T-cell (primary cell): ENCODE measurements at regions not wholly inside any gene's neighbourhood (a gene's known extent, or its start where the extent isn't known, plus 50 kb on each side); places are given as distances from the start of the nearest gene placed in this dataset.
"Not testable (repeated sequence)": the region's sequence is repeated elsewhere in the genome, so short reads cannot be mapped to it uniquely, and the experiment has no call there.

ENCODE experiments used
- ATAC-seq, 4 experiments: fragments of 200-7000 bp in 3 of 4; fragments of 150-1000 bp in 1 of 4; cut with Tn5 transposase; replicated peaks in 1 of 4; 1 replicate in 3 of 4; 2 replicates in 1 of 4; pipeline ENCODE4 v1.10.0; 2021; ENCODE audit warnings: moderate library complexity in 3 of 4, mild to moderate bottlenecking in 2 of 4, moderate number of reproducible peaks in 1 of 4
- CTCF ChIA-PET, 2 donors: fragments of 300-600 bp; sonication (Branson Sonifier 250); formaldehyde crosslinking; loops; one replicate each; lab custom pipeline; 2022; ENCODE audit warnings: antibody characterized with exemption in 2 of 2; lab: Charles Lee
- POLR2A ChIA-PET, 2 donors: fragments of 300-600 bp; sonication (Branson Sonifier 250); formaldehyde crosslinking; loops; one replicate each; lab custom pipeline; 2022; ENCODE audit warnings: antibody characterized with exemption in 2 of 2; lab: Charles Lee
- DNase-seq, 35 experiments: peaks; one replicate each; pipeline versions ENCODE4 v3.0.0 to v3.0.0-alpha.2; 2013 to 2023
- H3K27ac ChIP-seq: one replicate; pipeline ENCODE4 v1.5.1; 2013; ENCODE audit warnings: low read length
- H3K27me3 ChIP-seq, 2 experiments: replicated peaks in 1 of 2; 1 replicate in 1 of 2; 2 replicates in 1 of 2; pipeline versions ENCODE4 v1.6.1 to v1.7.0; 2013; ENCODE audit warnings: low read length in 1 of 2, mixed read lengths in 1 of 2; ENCODE audit not compliant: control insufficient read depth in 2 of 2, insufficient read depth in 2 of 2; ENCODE audit errors: extremely low read depth in 1 of 2
- H3K36me3 ChIP-seq, 2 donors: 1 replicate in 1 of 2; 2 replicates in 1 of 2; pipeline versions ENCODE4 v1.6.1 to v1.7.0; 2013; ENCODE audit warnings: low read length in 1 of 2; ENCODE audit not compliant: control insufficient read depth in 2 of 2, insufficient read depth in 1 of 2; ENCODE audit errors: extremely low read depth in 1 of 2
- H3K4me1 ChIP-seq, 2 experiments: 1 replicate in 1 of 2; 2 replicates in 1 of 2; pipeline versions ENCODE4 v1.6.1 to v1.7.0; 2013; ENCODE audit warnings: low read length in 2 of 2, mixed read lengths in 1 of 2; ENCODE audit not compliant: insufficient read depth in 2 of 2, control insufficient read depth in 1 of 2; ENCODE audit errors: extremely low read depth in 1 of 2
- H3K4me3 ChIP-seq, 2 donors: 1 replicate in 1 of 2; 2 replicates in 1 of 2; pipeline versions ENCODE4 v1.5.1 to v1.7.0; 2013; ENCODE audit warnings: mild to moderate bottlenecking in 2 of 2, low read length in 1 of 2, moderate library complexity in 1 of 2; ENCODE audit not compliant: control insufficient read depth in 1 of 2; ENCODE audit errors: extremely low read depth in 1 of 2
- H3K9me3 ChIP-seq: 2 replicates; pipeline ENCODE4 v1.7.0; 2013
- H3K27ac Mint-ChIP-seq, 2 donors: one replicate each; pipeline ENCODE4 v1.8.0; 2020 to 2021; ENCODE audit warnings: mild to moderate bottlenecking in 2 of 2, mixed read lengths in 2 of 2
- H3K27me3 Mint-ChIP-seq, 2 donors: one replicate each; pipeline ENCODE4 v1.8.0; 2021 to 2022; ENCODE audit warnings: mixed read lengths in 2 of 2
- H3K36me3 Mint-ChIP-seq: one replicate; pipeline ENCODE4 v1.8.0; 2021; ENCODE audit warnings: mixed read lengths
- H3K4me1 Mint-ChIP-seq, 3 donors: one replicate each; pipeline ENCODE4 v1.8.0; 2020 to 2022; ENCODE audit warnings: mixed read lengths in 3 of 3, mild to moderate bottlenecking in 1 of 3
- H3K4me3 Mint-ChIP-seq, 3 donors: one replicate each; pipeline ENCODE4 v1.8.0; 2020 to 2022; ENCODE audit warnings: mild to moderate bottlenecking in 3 of 3, mixed read lengths in 3 of 3, moderate library complexity in 3 of 3
- H3K9me3 Mint-ChIP-seq, 3 donors: one replicate each; pipeline ENCODE4 v1.8.0; 2020 to 2022; ENCODE audit warnings: mixed read lengths in 3 of 3
- WGBS: methylation state at CpG from one replicate; pipeline ENCODE4 v1.1.5; 2013; ENCODE audit warnings: missing lambda C conversion rate; ENCODE audit not compliant: insufficient coverage; 5-methylcytosine and 5-hydroxymethylcytosine counted together

- H3K27ac ChIP-seq: no peak overlapping the region
- POLR2A ChIA-PET: no interaction called here
- H3K9me3 ChIP-seq: no peaks in the 10 kb centered on the region
- no peak overlapping the region for H3K4me3 ChIP-seq
- peaks cover 0 to 7% of the 10 kb centered on the region in 2 experiments for H3K27me3 ChIP-seq
- Mint-ChIP-seq H3K36me3 (no peaks in the 10 kb centered on the region), H3K9me3 (peaks cover 0 to 5% (median 0%) of the 10 kb centered on the region in 3 donors), H3K27me3 (peaks cover 6 to 14% of the 10 kb centered on the region in 2 donors), H3K4me1 (peaks cover 6 to 7% (median 7%) of the 10 kb centered on the region in 3 donors), H3K27ac (no peak overlapping the region), H3K4me3 (no peak overlapping the region)
- CTCF ChIA-PET: interaction anchor here in 1 of 2 donors (1.4 kb wide), 1 partner anchor 155 kb away, joined by 3 read pairs; no protein-coding TSS in a partner anchor
- no peak for DNase-seq
- H3K4me1 ChIP-seq: peaks cover 2% of the 10 kb centered on the region in 2 experiments
- ATAC-seq: no peak
- no peaks in the 10 kb centered on the region for H3K36me3 ChIP-seq
- WGBS: 39% methylated on average over 5 of the region's 5 CpGs
Observed at GRCh38 chr1:67610450-67610849, 74.6 kb upstream of the GADD45A start.

- H3K36me3 ChIP-seq: no peaks in the 10 kb centered on the region
- Mint-ChIP-seq H3K27ac (no peak overlapping the region), H3K36me3 (no peaks in the 10 kb centered on the region), H3K4me3 (no peak overlapping the region), H3K27me3 (peaks cover 9 to 18% of the 10 kb centered on the region in 2 donors), H3K9me3 (peaks cover 0 to 5% (median 0%) of the 10 kb centered on the region in 3 donors), H3K4me1 (peaks cover 6 to 7% (median 7%) of the 10 kb centered on the region in 3 donors)
- H3K27ac ChIP-seq: no peak overlapping the region
- ATAC-seq (no peak), DNase-seq (no peak)
- H3K27me3 ChIP-seq: peaks cover 0 to 12% of the 10 kb centered on the region in 2 experiments
- ChIA-PET POLR2A (no interaction called here), CTCF (no interaction called here)
- 50% methylated on average over 1 of the region's 3 CpGs for WGBS
- no peak overlapping the region for H3K4me3 ChIP-seq
- H3K9me3 ChIP-seq: no peaks in the 10 kb centered on the region
- H3K4me1 ChIP-seq: peaks cover 2% of the 10 kb centered on the region in 2 experiments
Observed at GRCh38 chr1:67611846-67612245, 73.2 kb upstream of the GADD45A start.

DNA sequence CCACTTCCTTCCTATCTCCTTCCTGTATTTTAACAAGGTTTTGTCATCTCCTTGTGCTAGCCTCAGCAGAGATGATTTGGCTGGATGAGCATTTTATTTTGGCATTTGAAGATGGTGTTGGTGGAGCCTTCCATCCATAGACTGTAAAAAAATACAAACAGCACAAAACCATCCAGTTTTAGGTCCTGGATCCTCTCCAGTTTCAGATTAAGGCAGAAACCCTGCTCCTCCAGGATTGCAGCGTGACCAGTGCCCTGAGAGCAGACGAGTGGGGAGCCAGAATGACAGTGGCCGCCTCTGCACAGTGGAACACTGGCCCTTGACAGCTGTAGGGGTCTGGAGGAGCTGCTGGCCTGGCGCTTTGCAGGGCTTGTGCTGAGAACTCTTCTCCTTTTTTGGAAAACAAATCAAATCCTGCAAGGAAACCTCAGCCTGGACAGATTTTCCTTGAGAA is 72.2 kb upstream of the GADD45A start:
- H3K4me3 Mint-ChIP-seq: no peak overlapping the region
- H3K4me1 Mint-ChIP-seq: peaks cover under 1 to 2% (median 2%) of the 10 kb centered on the region in 3 donors
- H3K27me3 Mint-ChIP-seq: peaks cover 9 to 18% of the 10 kb centered on the region in 2 donors
- peaks cover 0 to 14% of the 10 kb centered on the region in 2 experiments for H3K27me3 ChIP-seq
- WGBS: 72% methylated on average over 4 of the region's 4 CpGs
- H3K36me3 Mint-ChIP-seq: no peaks in the 10 kb centered on the region
- H3K27ac ChIP-seq: no peak overlapping the region
- POLR2A ChIA-PET: no interaction called here
- H3K27ac Mint-ChIP-seq: no peak overlapping the region
- H3K9me3 Mint-ChIP-seq: peaks cover 0 to 5% (median 0%) of the 10 kb centered on the region in 3 donors
- ATAC-seq (no peak), DNase-seq (no peak)
- no peak overlapping the region for H3K4me3 ChIP-seq
- CTCF ChIA-PET: no interaction called here
- peaks cover 0 to 2% of the 10 kb centered on the region in 2 experiments for H3K4me1 ChIP-seq
- no peaks in the 10 kb centered on the region for H3K36me3 ChIP-seq
- H3K9me3 ChIP-seq: no peaks in the 10 kb centered on the region

DNA sequence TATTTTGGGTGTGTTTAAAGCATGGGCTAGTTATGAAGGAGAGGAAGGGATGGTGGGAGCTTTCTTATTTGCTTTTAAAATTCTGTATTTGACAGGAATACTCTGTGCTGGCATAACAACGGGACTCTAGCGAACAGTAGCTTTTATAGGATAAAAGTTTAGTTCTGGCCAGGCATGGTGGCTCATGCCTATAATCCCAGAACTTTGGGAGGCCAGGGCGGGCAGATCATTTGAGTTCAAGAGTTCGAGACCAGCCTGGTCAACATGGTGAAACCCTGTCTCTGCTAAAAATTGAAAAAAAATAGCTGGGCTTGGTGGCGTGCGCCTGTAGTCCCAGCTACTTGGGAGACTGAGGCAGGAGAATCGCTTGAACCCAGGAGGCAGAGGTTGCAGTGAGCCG is 71.5 kb upstream of the GADD45A start:
- H3K4me3 Mint-ChIP-seq, H3K4me3 ChIP-seq: not testable (repeated sequence)

GRCh38 chr1:67614511-67614934 is 70.5 kb upstream of the GADD45A start:
- DNase-seq (no peak), ATAC-seq (no peak)
- Histone ChIP-seq H3K36me3 (no peaks in the 10 kb centered on the region), H3K4me3 (no peak overlapping the region), H3K27me3 (peaks cover 0 to 16% of the 10 kb centered on the region in 2 experiments), H3K4me1 (no peaks in the 10 kb centered on the region), H3K9me3 (no peaks in the 10 kb centered on the region), H3K27ac (no peak overlapping the region)
- Mint-ChIP-seq H3K27me3 (peaks cover 10 to 27% of the 10 kb centered on the region in 2 donors), H3K4me1 (no peaks in the 10 kb centered on the region), H3K36me3 (no peaks in the 10 kb centered on the region), H3K27ac (no peak overlapping the region), H3K9me3 (peaks cover 0 to 5% (median 0%) of the 10 kb centered on the region in 3 donors), H3K4me3 (no peak overlapping the region)
- ChIA-PET CTCF (no interaction called here), POLR2A (no interaction called here)
- WGBS: 27% methylated on average over 2 of the region's 3 CpGs

More for the DNA sequence above, 71.5 kb upstream of the GADD45A start:
- H3K36me3 ChIP-seq, H3K27ac ChIP-seq, H3K9me3 Mint-ChIP-seq, H3K9me3 ChIP-seq, DNase-seq, CTCF ChIA-PET, POLR2A ChIA-PET, ATAC-seq, H3K27ac Mint-ChIP-seq, H3K36me3 Mint-ChIP-seq, H3K4me1 Mint-ChIP-seq, H3K4me1 ChIP-seq: not testable (repeated sequence)
- H3K27me3 ChIP-seq: peaks cover 0 to 16% of the 10 kb centered on the region in 2 experiments
- H3K27me3 Mint-ChIP-seq: peaks cover 9 to 20% of the 10 kb centered on the region in 2 donors
- WGBS: 83% methylated on average over 4 of the region's 8 CpGs

- ChIA-PET CTCF (no interaction called here), POLR2A (no interaction called here)
- H3K9me3 ChIP-seq: no peaks in the 10 kb centered on the region
- H3K4me1 Mint-ChIP-seq: no peaks in the 10 kb centered on the region
- no peaks in the 10 kb centered on the region for H3K36me3 ChIP-seq
- no peak overlapping the region for H3K27ac Mint-ChIP-seq
- no peak overlapping the region for H3K4me3 ChIP-seq
- peaks cover 12 to 31% of the 10 kb centered on the region in 2 donors for H3K27me3 Mint-ChIP-seq
- H3K9me3 Mint-ChIP-seq: peaks cover 0 to 5% (median 0%) of the 10 kb centered on the region in 3 donors
- WGBS: no CpG with 5 or more reads among the region's 1 CpG
- H3K27ac ChIP-seq: no peak overlapping the region
- no peaks in the 10 kb centered on the region for H3K4me1 ChIP-seq
- H3K36me3 Mint-ChIP-seq: no peaks in the 10 kb centered on the region
- DNase-seq: no peak
- peaks cover 0 to 11% of the 10 kb centered on the region in 2 experiments for H3K27me3 ChIP-seq
- ATAC-seq: no peak
- no peak overlapping the region for H3K4me3 Mint-ChIP-seq
Observed at GRCh38 chr1:67615886-67616285, 69.1 kb upstream of the GADD45A start.
